ENCODE measurements at regions not wholly inside any gene's neighbourhood (a gene's known extent, or its start where the extent isn't known, plus 50 kb on each side); places are given as distances from the start of the nearest gene placed in this dataset.

- TF ChIP-seq CTCF (IDR thresholded peaks at IDR 0.05; ENCODE audit: poor library complexity, severe bottlenecking) (no peak), REST (IDR thresholded peaks at IDR 0.05; ENCODE audit: borderline replicate concordance) (no peak), POLR2AphosphoS5 (IDR thresholded peaks at IDR 0.05) (no peak), EZH2 (IDR thresholded peaks at IDR 0.05; ENCODE audit: borderline replicate concordance, insufficient read depth, low read length, poor library complexity, severe bottlenecking) (no peak), TAF1 (IDR thresholded peaks at IDR 0.05; ENCODE audit: low read depth) (no peak), SMC3 (conservative IDR thresholded peaks at IDR 0.05; ENCODE audit: poor library complexity) (no peak)
These were observed 719.6 kb upstream of the WWC1 start for GRCh38 chr5:167571824-167572223.
